Neural progenitor cell (in vitro differentiated cells): ENCODE measurements at regions not wholly inside any gene's neighbourhood (a gene's known extent, or its start where the extent isn't known, plus 50 kb on each side); places are given as distances from the start of the nearest gene placed in this dataset.

Source experiments
- DNase-seq: peaks from one replicate; pipeline ENCODE4 v3.0.0-alpha.2; 2016; ENCODE audit warnings: low spot score
- H2AFZ ChIP-seq: fragments of 200-600 bp; sonication (generic); replicated peaks from 2 replicates; pipeline ENCODE4 v1.6.1; 2016; ENCODE audit warnings: antibody characterized with exemption
- H3F3A ChIP-seq: fragments of 200-600 bp; sonication (generic); 2 replicates; pipeline ENCODE4 v1.6.1; 2016; ENCODE audit warnings: antibody characterized with exemption, low read depth
- H3K27ac ChIP-seq: fragments of 200-600 bp; sonication (generic); 2 replicates; pipeline ENCODE4 v1.5.1; 2016; ENCODE audit warnings: mild to moderate bottlenecking
- H3K27me3 ChIP-seq: fragments of 200-600 bp; sonication (generic); 2 replicates; pipeline ENCODE4 v1.6.1; 2016; ENCODE audit warnings: mild to moderate bottlenecking, moderate library complexity
- H3K36me3 ChIP-seq: fragments of 200-600 bp; sonication (generic); 2 replicates; pipeline ENCODE4 v1.5.1; 2016
- H3K4me1 ChIP-seq: fragments of 200-600 bp; sonication (generic); 2 replicates; pipeline ENCODE4 v1.6.1; 2016; ENCODE audit warnings: mixed run types
- H3K4me2 ChIP-seq: fragments of 200-600 bp; sonication (generic); 2 replicates; pipeline ENCODE4 v1.6.1; 2016
- H3K4me3 ChIP-seq: fragments of 200-600 bp; sonication (generic); 2 replicates; pipeline ENCODE4 v1.5.1; 2016
- H3K79me2 ChIP-seq: fragments of 200-600 bp; sonication (generic); 2 replicates; pipeline ENCODE4 v1.6.1; 2016; ENCODE audit warnings: low read depth
- H3K9ac ChIP-seq: fragments of 200-600 bp; sonication (generic); 2 replicates; pipeline ENCODE4 v1.6.1; 2016
- H3K9me3 ChIP-seq: fragments of 200-600 bp; sonication (generic); 2 replicates; pipeline ENCODE4 v1.5.1; 2016; ENCODE audit warnings: low read depth
- H4K20me1 ChIP-seq: fragments of 200-600 bp; sonication (generic); 2 replicates; pipeline ENCODE4 v1.6.1; 2016; ENCODE audit warnings: low read depth
- H3K27ac Mint-ChIP-seq: 3 replicates; pipeline ENCODE4 v1.8.0; 2021; ENCODE audit warnings: mixed read lengths
- H3K27me3 Mint-ChIP-seq: 2 replicates; pipeline ENCODE4 v1.8.0; 2022; ENCODE audit warnings: low read depth, mild to moderate bottlenecking, inconsistent platforms, moderate library complexity, mixed read lengths; ENCODE audit not compliant: insufficient read depth
- H3K36me3 Mint-ChIP-seq: 3 replicates; pipeline ENCODE4 v1.8.0; 2021; ENCODE audit warnings: mixed read lengths
- H3K4me1 Mint-ChIP-seq: 3 replicates; pipeline ENCODE4 v1.8.0; 2021; ENCODE audit warnings: mixed read lengths
- H3K4me3 Mint-ChIP-seq: 3 replicates; pipeline ENCODE4 v1.8.0; 2021; ENCODE audit warnings: mild to moderate bottlenecking, moderate library complexity, mixed read lengths
- H3K9me3 Mint-ChIP-seq: 3 replicates; pipeline ENCODE4 v1.8.0; 2020; ENCODE audit warnings: mixed read lengths
- EZH2 ChIP-seq: fragments of 200-600 bp; sonication (generic); IDR thresholded peaks from 2 replicates; pipeline ENCODE4 v1.6.1; 2017; ENCODE audit warnings: antibody characterized with exemption, mild to moderate bottlenecking, moderate library complexity
- EZH2phosphoT487 ChIP-seq: fragments of 200-600 bp; sonication (generic); IDR thresholded peaks from 2 replicates; pipeline ENCODE4 v1.6.1; 2017; ENCODE audit warnings: antibody characterized with exemption
- TF ChIP-seq, protein P1 (sequence below): fragments of 200-600 bp; sonication (generic); IDR thresholded peaks from 2 replicates; pipeline ENCODE4 v1.5.1; 2017; ENCODE audit warnings: antibody characterized with exemption, mild to moderate bottlenecking

- Histone ChIP-seq H3K4me1 (peaks cover 3% of the 10 kb centered on the region), H4K20me1 (no peaks in the 10 kb centered on the region), H2AFZ (no peak overlapping the region), H3F3A (no peaks in the 10 kb centered on the region), H3K36me3 (no peaks in the 10 kb centered on the region), H3K4me3 (no peak overlapping the region), H3K9me3 (no peaks in the 10 kb centered on the region), H3K27ac (no peak overlapping the region), H3K27me3 (no peaks in the 10 kb centered on the region), H3K79me2 (no peaks in the 10 kb centered on the region), H3K9ac (no peak overlapping the region), H3K4me2 (no peak overlapping the region)
- Mint-ChIP-seq H3K36me3 (no peaks in the 10 kb centered on the region), H3K9me3 (no peaks in the 10 kb centered on the region), H3K4me3 (no peak overlapping the region), H3K27me3 (peaks cover 2% of the 10 kb centered on the region), H3K4me1 (no peaks in the 10 kb centered on the region), H3K27ac (no peak overlapping the region)
- TF ChIP-seq, protein P1, sequence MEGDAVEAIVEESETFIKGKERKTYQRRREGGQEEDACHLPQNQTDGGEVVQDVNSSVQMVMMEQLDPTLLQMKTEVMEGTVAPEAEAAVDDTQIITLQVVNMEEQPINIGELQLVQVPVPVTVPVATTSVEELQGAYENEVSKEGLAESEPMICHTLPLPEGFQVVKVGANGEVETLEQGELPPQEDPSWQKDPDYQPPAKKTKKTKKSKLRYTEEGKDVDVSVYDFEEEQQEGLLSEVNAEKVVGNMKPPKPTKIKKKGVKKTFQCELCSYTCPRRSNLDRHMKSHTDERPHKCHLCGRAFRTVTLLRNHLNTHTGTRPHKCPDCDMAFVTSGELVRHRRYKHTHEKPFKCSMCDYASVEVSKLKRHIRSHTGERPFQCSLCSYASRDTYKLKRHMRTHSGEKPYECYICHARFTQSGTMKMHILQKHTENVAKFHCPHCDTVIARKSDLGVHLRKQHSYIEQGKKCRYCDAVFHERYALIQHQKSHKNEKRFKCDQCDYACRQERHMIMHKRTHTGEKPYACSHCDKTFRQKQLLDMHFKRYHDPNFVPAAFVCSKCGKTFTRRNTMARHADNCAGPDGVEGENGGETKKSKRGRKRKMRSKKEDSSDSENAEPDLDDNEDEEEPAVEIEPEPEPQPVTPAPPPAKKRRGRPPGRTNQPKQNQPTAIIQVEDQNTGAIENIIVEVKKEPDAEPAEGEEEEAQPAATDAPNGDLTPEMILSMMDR = no peak
- TF ChIP-seq EZH2phosphoT487 = no peak
- TF ChIP-seq EZH2 = no peak
- DNase-seq = no peak
These were observed 245.2 kb downstream of the RBM26 start for GRCh38 chr13:79160818-79161217.

DNA sequence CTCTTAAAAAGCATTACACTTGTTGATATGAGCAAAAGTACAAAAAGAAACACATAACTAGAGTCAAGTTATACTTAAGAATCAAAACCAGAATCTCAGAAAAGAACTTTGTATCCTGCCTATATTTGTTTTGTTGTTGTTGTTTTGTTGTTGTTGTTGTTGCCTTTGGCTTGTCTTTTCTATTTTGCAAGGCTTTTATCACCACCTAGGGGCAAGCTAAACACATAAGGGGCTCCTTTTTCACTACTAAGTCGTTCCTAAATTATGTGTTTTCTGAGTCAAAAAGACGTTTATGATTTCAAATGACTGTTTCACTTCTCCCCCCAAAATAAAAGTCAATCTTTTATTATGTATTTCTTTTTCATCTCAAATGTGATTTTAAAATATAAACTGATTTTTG is 250.2 kb downstream of the RBM26 start:
- H3K4me2 ChIP-seq = no peak overlapping the region

GRCh38 chr13:79149210-79149609 is 256.8 kb downstream of the RBM26 start:
- Mint-ChIP-seq H3K27ac (no peak overlapping the region), H3K36me3 (no peaks in the 10 kb centered on the region), H3K4me1 (no peaks in the 10 kb centered on the region), H3K4me3 (no peak overlapping the region), H3K9me3 (peaks cover 11% of the 10 kb centered on the region), H3K27me3 (peaks cover 2% of the 10 kb centered on the region)
- no peak for DNase-seq
- Histone ChIP-seq H3K9ac (no peak overlapping the region), H3K4me2 (no peak overlapping the region), H3K36me3 (no peaks in the 10 kb centered on the region), H4K20me1 (no peaks in the 10 kb centered on the region), H3K79me2 (no peaks in the 10 kb centered on the region), H3F3A (no peaks in the 10 kb centered on the region), H2AFZ (no peak overlapping the region), H3K9me3 (no peaks in the 10 kb centered on the region), H3K27ac (no peak overlapping the region), H3K4me1 (no peaks in the 10 kb centered on the region), H3K27me3 (no peaks in the 10 kb centered on the region), H3K4me3 (no peak overlapping the region)
- TF ChIP-seq EZH2phosphoT487 (no peak), EZH2 (no peak)
- TF ChIP-seq, protein P1 = no peak

More for the DNA sequence above, 250.2 kb downstream of the RBM26 start:
- H3K36me3 ChIP-seq = no peaks in the 10 kb centered on the region
- no peaks in the 10 kb centered on the region for H3K79me2 ChIP-seq
- peaks cover 2% of the 10 kb centered on the region for H3K9me3 Mint-ChIP-seq
- H3K4me3 ChIP-seq = no peak overlapping the region
- peaks cover 3% of the 10 kb centered on the region for H3K4me1 ChIP-seq
- H4K20me1 ChIP-seq = no peaks in the 10 kb centered on the region
- TF ChIP-seq, protein P1 = peak; percentile 30
- no peak for TF ChIP-seq EZH2
- no peak for TF ChIP-seq EZH2phosphoT487
- H3K4me3 Mint-ChIP-seq = no peak overlapping the region
- H3K9me3 ChIP-seq = no peaks in the 10 kb centered on the region
- no peaks in the 10 kb centered on the region for H3K36me3 Mint-ChIP-seq
- H3K27ac Mint-ChIP-seq = no peak overlapping the region
- no peak overlapping the region for H3K9ac ChIP-seq
- no peak overlapping the region for H3K27ac ChIP-seq
- H3K4me1 Mint-ChIP-seq = no peaks in the 10 kb centered on the region
- H3K27me3 Mint-ChIP-seq = no peaks in the 10 kb centered on the region
- H3F3A ChIP-seq = no peaks in the 10 kb centered on the region
- peak overlapping the region; percentile 33 for H2AFZ ChIP-seq
- no peak for DNase-seq
- H3K27me3 ChIP-seq = no peaks in the 10 kb centered on the region
